ENCODE measurements at regions not wholly inside any gene's neighbourhood (a gene's known extent, or its start where the extent isn't known, plus 50 kb on each side); places are given as distances from the start of the nearest gene placed in this dataset.

- ChIA-PET POLR2A (no interaction called here), CTCF (ENCODE audit: low intra/inter-chr PET ratio, low total read pairs) (no interaction called here)
- TF ChIP-seq YY1 (IDR thresholded peaks at IDR 0.05; ENCODE audit: insufficient read depth, insufficient replicate concordance, low read depth, low read length) (no peak), SRY (CRISPR knock-in tag; IDR thresholded peaks at IDR 0.05) (no peak)
- Histone ChIP-seq H3K4me1 (ENCODE audit: insufficient read depth, low read length) (no peaks in the 10 kb centered on the region), H3K4me2 (ENCODE audit: low read depth, low read length) (no peak overlapping the region), H3K9me3 (ENCODE audit: low read length) (no peaks in the 10 kb centered on the region), H3K9ac (ENCODE audit: insufficient read depth, low read depth, low read length) (no peak overlapping the region), H4K20me1 (ENCODE audit: insufficient read depth, low read length) (no peaks in the 10 kb centered on the region), H3K27ac (ENCODE audit: extremely low read length, insufficient read depth, low read length) (no peak overlapping the region), H3K79me2 (ENCODE audit: insufficient read depth, low read length) (no peaks in the 10 kb centered on the region), H3K36me3 (replicated peaks in 1 of 2; ENCODE audit: control insufficient read depth in 1 of 2, insufficient read depth in 2 of 2, low read length in 2 of 2) (no peaks in the 10 kb centered on the region), H3K27me3 (ENCODE audit: control insufficient read depth in 1 of 2, insufficient read depth in 2 of 2, low read length in 2 of 2) (no peaks in the 10 kb centered on the region), H2AFZ (ENCODE audit: low read length) (no peak overlapping the region), H3K4me3 (replicated peaks in 1 of 3; ENCODE audit: insufficient read depth in 1 of 3, low read depth in 2 of 3, low read length in 3 of 3) (no peak overlapping the region)
- BruUV-seq (replicated peaks): no TSS peak
- FAIRE-seq: no peak
- DNase-seq (ENCODE audit: low spot score): no peak
- in situ Hi-C loops (cut with HindIII; ENCODE audit: extremely low pct_ligation_motif_present, low pct_unique_long_range_greater_than_20kb): no loop called here
- intact Hi-C loops (cut with micrococcal nuclease; ENCODE audit: unreplicated experiment): no loop called here
- ATAC-seq: no peak
- WGBS (ENCODE audit: low lambda C conversion rate): 30% methylated on average over 1 of the region's 1 CpG
These were observed 125.8 kb downstream of the NEUROD6 start for GRCh38 chr7:31214751-31215150.

GRCh38 chr7:31211281-31211680 lies 129.2 kb downstream of the NEUROD6 start:
- DNase-seq (ENCODE audit: low spot score) (no peak), FAIRE-seq (no peak), ATAC-seq (no peak)
- Histone ChIP-seq H3K9ac (ENCODE audit: insufficient read depth, low read depth, low read length) (no peak overlapping the region), H3K4me2 (ENCODE audit: low read depth, low read length) (no peak overlapping the region), H3K27ac (ENCODE audit: extremely low read length, insufficient read depth, low read length) (no peak overlapping the region), H4K20me1 (ENCODE audit: insufficient read depth, low read length) (no peaks in the 10 kb centered on the region), H3K27me3 (ENCODE audit: control insufficient read depth in 1 of 2, insufficient read depth in 2 of 2, low read length in 2 of 2) (no peaks in the 10 kb centered on the region), H3K79me2 (ENCODE audit: insufficient read depth, low read length) (no peaks in the 10 kb centered on the region), H2AFZ (ENCODE audit: low read length) (no peak overlapping the region), H3K36me3 (replicated peaks in 1 of 2; ENCODE audit: control insufficient read depth in 1 of 2, insufficient read depth in 2 of 2, low read length in 2 of 2) (no peaks in the 10 kb centered on the region), H3K4me1 (ENCODE audit: insufficient read depth, low read length) (no peaks in the 10 kb centered on the region), H3K4me3 (replicated peaks in 1 of 3; ENCODE audit: insufficient read depth in 1 of 3, low read depth in 2 of 3, low read length in 3 of 3) (no peak overlapping the region), H3K9me3 (ENCODE audit: low read length) (no peaks in the 10 kb centered on the region)
- TF ChIP-seq FOXO1 (CRISPR knock-in tag; IDR thresholded peaks at IDR 0.05): no peak
- TF ChIP-seq, protein P1, sequence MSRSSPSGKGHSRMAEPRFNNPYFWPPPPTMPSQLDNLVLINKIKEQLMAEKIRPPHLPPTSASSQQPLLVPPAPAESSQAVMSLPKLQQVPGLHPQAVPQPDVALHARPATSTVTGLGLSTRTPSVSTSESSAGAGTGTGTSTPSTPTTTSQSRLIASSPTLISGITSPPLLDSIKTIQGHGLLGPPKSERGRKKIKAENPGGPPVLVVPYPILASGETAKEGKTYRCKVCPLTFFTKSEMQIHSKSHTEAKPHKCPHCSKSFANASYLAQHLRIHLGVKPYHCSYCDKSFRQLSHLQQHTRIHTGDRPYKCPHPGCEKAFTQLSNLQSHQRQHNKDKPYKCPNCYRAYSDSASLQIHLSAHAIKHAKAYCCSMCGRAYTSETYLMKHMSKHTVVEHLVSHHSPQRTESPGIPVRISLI (CRISPR knock-in tag; IDR thresholded peaks at IDR 0.05; ENCODE audit: borderline replicate concordance): no peak
- TF ChIP-seq KMT2A (CRISPR knock-in tag; IDR thresholded peaks at IDR 0.05): no peak
- no peak for TF ChIP-seq YY1 (IDR thresholded peaks at IDR 0.05; ENCODE audit: insufficient read depth, insufficient replicate concordance, low read depth, low read length)
- no peak for TF ChIP-seq RFXANK (CRISPR knock-in tag; IDR thresholded peaks at IDR 0.05)
- no peak for TF ChIP-seq DMAP1 (CRISPR knock-in tag; IDR thresholded peaks at IDR 0.05)
- TF ChIP-seq ZNF513 (CRISPR knock-in tag; conservative IDR thresholded peaks at IDR 0.05): no peak
- no peak for TF ChIP-seq BORCS8-MEF2B (CRISPR knock-in tag; IDR thresholded peaks at IDR 0.05)
- TF ChIP-seq FOXP4 (CRISPR knock-in tag; IDR thresholded peaks at IDR 0.05): no peak
- TF ChIP-seq BRF2 (CRISPR knock-in tag; IDR thresholded peaks at IDR 0.05): no peak
- intact Hi-C loops (cut with micrococcal nuclease; ENCODE audit: unreplicated experiment): no loop called here
- in situ Hi-C loops (cut with HindIII; ENCODE audit: extremely low pct_ligation_motif_present, low pct_unique_long_range_greater_than_20kb): no loop called here
- WGBS (ENCODE audit: low lambda C conversion rate): 8% methylated on average over 1 of the region's 1 CpG
- POLR2A ChIA-PET: no interaction called here
- no TSS peak for BruUV-seq (replicated peaks)
- CTCF ChIA-PET (ENCODE audit: low intra/inter-chr PET ratio, low total read pairs): no interaction called here

Data from HepG2 (cell line).